OCI-LY7 (cell line): ENCODE measurements at regions not wholly inside any gene's neighbourhood (a gene's known extent, or its start where the extent isn't known, plus 50 kb on each side); places are given as distances from the start of the nearest gene placed in this dataset.

Experiments used
- BruUV-seq: library from RNA; stranded (reverse); fragments of 400-500 nt; replicated peaks from 2 replicates; lab custom pipeline; 2021; lab: Mats Ljungman, UMichigan
- CTCF ChIA-PET: fragments of 300-600 bp; sonication (Branson Sonifier 250); formaldehyde crosslinking; loops from one replicate; lab custom pipeline; 2022; ENCODE audit warnings: antibody characterized with exemption; ENCODE audit not compliant: unreplicated experiment; lab: Charles Lee
- POLR2A ChIA-PET: fragments of 300-600 bp; sonication (Branson Sonifier 250); formaldehyde crosslinking; loops from one replicate; lab custom pipeline; 2022; ENCODE audit warnings: antibody characterized with exemption; lab: Charles Lee
- DNase-seq: peaks from one replicate; pipeline ENCODE4 v3.0.0-alpha.2; 2015; ENCODE audit warnings: low spot score
- H2AFZ ChIP-seq: fragments of 200-600 bp; sonication (generic), shearing (Covaris generic); 2 replicates; pipeline ENCODE4 v1.6.1; 2014; ENCODE audit warnings: mild to moderate bottlenecking, antibody characterized with exemption, low read length, moderate library complexity
- H3K27ac ChIP-seq: fragments of 200-600 bp; sonication (generic); 2 replicates; pipeline ENCODE4 v1.5.1; 2014; ENCODE audit warnings: mixed run types, low read depth, mild to moderate bottlenecking, moderate library complexity, low read length, inconsistent platforms; ENCODE audit not compliant: poor library complexity, severe bottlenecking
- H3K36me3 ChIP-seq: fragments of 200-600 bp; sonication (generic); 2 replicates; pipeline ENCODE4 v1.6.1; 2014; ENCODE audit warnings: mild to moderate bottlenecking, antibody characterized with exemption, low read length, moderate library complexity, mixed read lengths; ENCODE audit not compliant: insufficient read depth
- H3K4me1 ChIP-seq: fragments of 200-600 bp; sonication (generic); 2 replicates; pipeline ENCODE4 v1.5.1; 2014; ENCODE audit warnings: mild to moderate bottlenecking, low read length; ENCODE audit not compliant: insufficient read depth, poor library complexity, severe bottlenecking
- H3K4me2 ChIP-seq: fragments of 200-600 bp; sonication (generic); 2 replicates; pipeline ENCODE4 v1.6.1; 2014; ENCODE audit warnings: mild to moderate bottlenecking, low read length
- H3K4me3 ChIP-seq: fragments of 200-600 bp; sonication (generic); 2 replicates; pipeline ENCODE4 v1.5.1; 2014; ENCODE audit warnings: mild to moderate bottlenecking, low read depth, low read length; ENCODE audit not compliant: poor library complexity, severe bottlenecking
- H3K79me2 ChIP-seq: fragments of 200-600 bp; sonication (generic); 2 replicates; pipeline ENCODE4 v1.6.1; 2016; ENCODE audit warnings: low read depth, mild to moderate bottlenecking, low read length, moderate library complexity, mixed read lengths; ENCODE audit not compliant: insufficient read depth
- H3K9me2 ChIP-seq: fragments of 200-600 bp; sonication (generic); 2 replicates; pipeline ENCODE4 v1.6.1; 2016; ENCODE audit warnings: mild to moderate bottlenecking, low read length, mixed read lengths; ENCODE audit not compliant: insufficient read depth
- H3K9me3 ChIP-seq: fragments of 200-600 bp; sonication (generic); 2 replicates; pipeline ENCODE4 v1.6.1; 2014; ENCODE audit warnings: mild to moderate bottlenecking, mixed run types, low read length, mixed read lengths
- H4K20me1 ChIP-seq: fragments of 200-600 bp; sonication (generic); 2 replicates; pipeline ENCODE4 v1.6.1; 2014; ENCODE audit warnings: mild to moderate bottlenecking, antibody characterized with exemption, low read length, moderate library complexity, mixed read lengths; ENCODE audit not compliant: insufficient read depth
- CTCF ChIP-seq: fragments of 200-600 bp; sonication (generic); conservative IDR thresholded peaks from 2 replicates; pipeline ENCODE4 v1.5.1; 2014; ENCODE audit warnings: mild to moderate bottlenecking, antibody characterized with exemption, low read length, moderate library complexity, mixed read lengths
- EZH2phosphoT487 ChIP-seq: fragments of 200-600 bp; sonication (generic); IDR thresholded peaks from 2 replicates; pipeline ENCODE4 v1.6.1; 2018; ENCODE audit warnings: low read depth, borderline replicate concordance, mild to moderate bottlenecking, mixed run types, antibody characterized with exemption, low read length, moderate library complexity, mixed read lengths
- intact Hi-C: fragments of 100-400 bp; cut with micrococcal nuclease; formaldehyde crosslinking; loops from one replicate; pipeline ENCODE4 v1.10.0; 2022; ENCODE audit not compliant: unreplicated experiment

- H3K4me1 ChIP-seq: peaks cover 21% of the 10 kb centered on the region
- H3K4me2 ChIP-seq: no peak overlapping the region
- intact Hi-C loops: no loop called here
- TF ChIP-seq CTCF (no peak), EZH2phosphoT487 (no peak)
- H2AFZ ChIP-seq: no peak overlapping the region
- ChIA-PET POLR2A (no interaction called here), CTCF (interaction anchor here (0.6 kb wide), 1 partner anchor 231 kb away, joined by 3 read pairs; no protein-coding TSS in a partner anchor)
- BruUV-seq: no TSS peak
- H3K27ac ChIP-seq: no peak overlapping the region
- H3K36me3 ChIP-seq: no peaks in the 10 kb centered on the region
- no peaks in the 10 kb centered on the region for H3K79me2 ChIP-seq
- no peak overlapping the region for H3K4me3 ChIP-seq
- no peaks in the 10 kb centered on the region for H3K9me2 ChIP-seq
- no peak for DNase-seq
- H3K9me3 ChIP-seq: no peaks in the 10 kb centered on the region
- no peaks in the 10 kb centered on the region for H4K20me1 ChIP-seq
Observed at GRCh38 chr9:129382281-129383018, 204.4 kb upstream of the IER5L start.

GRCh38 chr9:129381481-129381957, 203.5 kb upstream of the IER5L start:
- intact Hi-C loops: no loop called here
- no peak for TF ChIP-seq CTCF
- TF ChIP-seq EZH2phosphoT487: no peak

GRCh38 chr9:129380961-129381401, 202.9 kb upstream of the IER5L start:
- Histone ChIP-seq H3K36me3 (no peaks in the 10 kb centered on the region), H3K4me1 (peaks cover 21% of the 10 kb centered on the region), H2AFZ (no peak overlapping the region), H3K4me3 (no peak overlapping the region), H4K20me1 (no peaks in the 10 kb centered on the region), H3K79me2 (no peaks in the 10 kb centered on the region), H3K27ac (no peak overlapping the region), H3K9me2 (no peaks in the 10 kb centered on the region), H3K4me2 (no peak overlapping the region), H3K9me3 (no peaks in the 10 kb centered on the region)
- CTCF ChIA-PET: no interaction called here
- no TSS peak for BruUV-seq
- intact Hi-C loops: no loop called here
- TF ChIP-seq EZH2phosphoT487 (no peak), CTCF (no peak)
- POLR2A ChIA-PET: no interaction called here
- no peak for DNase-seq

More at GRCh38 chr9:129381481-129381957, 203.5 kb upstream of the IER5L start:
- ChIA-PET CTCF (no interaction called here), POLR2A (no interaction called here)
- no peaks in the 10 kb centered on the region for H4K20me1 ChIP-seq
- DNase-seq: no peak
- no peak overlapping the region for H2AFZ ChIP-seq
- H3K27ac ChIP-seq: no peak overlapping the region
- no peaks in the 10 kb centered on the region for H3K36me3 ChIP-seq
- H3K9me3 ChIP-seq: no peaks in the 10 kb centered on the region
- no peaks in the 10 kb centered on the region for H3K9me2 ChIP-seq
- H3K79me2 ChIP-seq: no peaks in the 10 kb centered on the region
- H3K4me3 ChIP-seq: no peak overlapping the region
- peaks cover 21% of the 10 kb centered on the region for H3K4me1 ChIP-seq
- no peak overlapping the region for H3K4me2 ChIP-seq
- no TSS peak for BruUV-seq
